Urothelium cell line (cell line): ENCODE measurements at regions not wholly inside any gene's neighbourhood (a gene's known extent, or its start where the extent isn't known, plus 50 kb on each side); places are given as distances from the start of the nearest gene placed in this dataset.

Experiments
- DNase-seq: peaks from one replicate; pipeline ENCODE4 v3.0.0; 2011; ENCODE audit warnings: low spot score, mixed read lengths
- FAIRE-seq: peaks from 2 replicates; lab custom pipeline; 2011; peaks lifted over from hg19 to GRCh38; lab: Jason Lieb, UNC

GRCh38 chr3:98971169-98971681 is 69.7 kb upstream of the DCBLD2 start:
- DNase-seq (peak; percentile 66), FAIRE-seq (peak; percentile 86)

GRCh38 chr3:98969295-98969694 is 67.8 kb upstream of the DCBLD2 start:
- FAIRE-seq (no peak), DNase-seq (no peak)

GRCh38 chr3:98968824-98969223 is 67.3 kb upstream of the DCBLD2 start:
- no peak for DNase-seq
- no peak for FAIRE-seq

- FAIRE-seq (no peak), DNase-seq (no peak)
Measured at GRCh38 chr3:98968347-98968746, 66.9 kb upstream of the DCBLD2 start.

GRCh38 chr3:98967758-98968157 is 66.3 kb upstream of the DCBLD2 start:
- DNase-seq: no peak

GRCh38 chr3:98966862-98967546 is 65.5 kb upstream of the DCBLD2 start:
- FAIRE-seq: no peak
- peak; percentile 23 for DNase-seq

More at GRCh38 chr3:98967758-98968157, 66.3 kb upstream of the DCBLD2 start:
- FAIRE-seq: no peak

GRCh38 chr3:98966434-98966833 is 64.9 kb upstream of the DCBLD2 start:
- no peak for FAIRE-seq
- DNase-seq: no peak

GRCh38 chr3:98964784-98965183 is 63.3 kb upstream of the DCBLD2 start:
- DNase-seq: no peak
- FAIRE-seq: no peak

GRCh38 chr3:98963546-98963945 is 62.1 kb upstream of the DCBLD2 start:
- FAIRE-seq (no peak), DNase-seq (no peak)

GRCh38 chr3:98962951-98963350 is 61.5 kb upstream of the DCBLD2 start:
- FAIRE-seq (no peak), DNase-seq (no peak)

- peak; percentile 97 for FAIRE-seq
- peak; percentile 81 for DNase-seq
Measured at GRCh38 chr3:98962189-98962930, 60.9 kb upstream of the DCBLD2 start.

- FAIRE-seq (no peak), DNase-seq (no peak)
Measured at GRCh38 chr3:98961161-98962155, 60.0 kb upstream of the DCBLD2 start.

GRCh38 chr3:98957681-98958080 is 56.2 kb upstream of the DCBLD2 start:
- FAIRE-seq (no peak), DNase-seq (no peak)

- DNase-seq (no peak), FAIRE-seq (no peak)
Measured at GRCh38 chr3:98956008-98956407, 54.5 kb upstream of the DCBLD2 start.

- peak; percentile 52 for FAIRE-seq
- peak; percentile 44 for DNase-seq
Measured at GRCh38 chr3:98954791-98955604, 53.5 kb upstream of the DCBLD2 start.

GRCh38 chr3:98954242-98954641 is 52.7 kb upstream of the DCBLD2 start:
- no peak for DNase-seq
- no peak for FAIRE-seq

GRCh38 chr3:98952404-98952803 is 50.9 kb upstream of the DCBLD2 start:
- no peak for DNase-seq
- FAIRE-seq: no peak
